ENCODE measurements at regions not wholly inside any gene's neighbourhood (a gene's known extent, or its start where the extent isn't known, plus 50 kb on each side); places are given as distances from the start of the nearest gene placed in this dataset.

DNA sequence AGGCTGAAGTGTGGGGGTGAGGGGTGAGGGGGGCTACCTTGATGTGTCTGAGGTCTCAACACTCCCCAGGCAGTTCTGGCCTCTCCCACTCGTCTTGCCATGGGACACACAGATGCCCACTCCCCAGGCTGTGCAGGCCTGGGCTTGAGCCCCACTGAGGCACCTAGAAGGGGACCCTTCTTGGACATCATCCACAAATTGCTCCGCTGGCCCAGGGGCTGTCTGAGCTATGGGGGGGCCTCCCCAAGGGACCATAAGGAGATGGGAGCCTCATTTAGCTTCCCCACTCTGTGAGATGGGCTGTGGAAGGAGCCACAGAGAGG, 155.5 kb upstream of the MLN start:
- no peaks in the 10 kb centered on the region for H3K4me1 Mint-ChIP-seq
- no peak overlapping the region for H3K27ac Mint-ChIP-seq
- no peak overlapping the region for H3K4me3 Mint-ChIP-seq
- H3K9me3 Mint-ChIP-seq: peaks cover under 1% of the 10 kb centered on the region
- no peak for DNase-seq (ENCODE audit: low spot score in 2 of 2, unreplicated experiment in 2 of 2)
- peaks cover 9% of the 10 kb centered on the region for H3K27me3 Mint-ChIP-seq (ENCODE audit: low read depth)
- H3K36me3 Mint-ChIP-seq: no peaks in the 10 kb centered on the region
- TF ChIP-seq CTCF (IDR thresholded peaks at IDR 0.05; ENCODE audit: unreplicated experiment): no peak

DNA sequence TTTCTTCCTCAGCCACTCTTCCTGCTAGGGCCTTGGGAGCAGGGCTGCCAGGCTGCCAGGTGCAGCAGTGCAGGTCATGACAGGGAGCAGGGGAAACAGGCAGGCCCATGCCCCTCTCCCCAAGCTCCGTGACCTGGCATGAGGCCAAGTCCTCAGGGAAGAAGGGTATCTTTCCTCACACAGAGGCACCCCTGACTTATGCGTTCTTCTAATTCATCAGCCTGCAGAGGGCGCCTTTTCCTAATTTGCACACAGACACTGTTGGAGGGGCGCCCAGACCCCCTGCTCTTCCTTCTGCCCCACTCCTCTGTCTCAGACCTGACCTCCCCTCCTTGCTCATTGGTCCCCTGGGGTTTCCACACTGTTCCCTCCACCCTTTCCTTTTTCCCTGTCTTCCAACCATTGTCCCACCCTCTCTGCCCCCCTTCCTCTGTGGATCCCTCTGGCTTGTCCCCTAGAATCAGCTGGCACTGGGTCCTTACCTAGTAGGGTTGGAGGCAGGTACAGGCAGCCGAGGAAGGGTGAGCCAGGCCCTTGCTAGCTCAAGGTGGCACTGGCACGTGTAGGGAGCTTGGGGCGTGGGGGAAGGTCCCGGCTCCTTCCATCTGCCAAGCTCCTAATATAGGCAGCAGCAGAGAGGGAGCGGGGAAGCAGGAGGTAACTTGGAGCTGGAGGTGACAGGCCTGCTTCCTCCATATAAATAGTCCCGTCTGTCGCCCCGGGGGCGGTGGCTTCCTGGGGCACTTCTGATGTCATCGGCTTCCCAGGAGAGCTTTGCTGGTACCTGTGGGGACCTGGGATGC, 154.9 kb upstream of the MLN start:
- Mint-ChIP-seq H3K4me1 (no peaks in the 10 kb centered on the region), H3K9me3 (no peaks in the 10 kb centered on the region), H3K4me3 (no peak overlapping the region), H3K36me3 (no peaks in the 10 kb centered on the region), H3K27me3 (ENCODE audit: low read depth) (peaks cover 10% of the 10 kb centered on the region), H3K27ac (no peak overlapping the region)
- TF ChIP-seq CTCF (IDR thresholded peaks at IDR 0.05; ENCODE audit: unreplicated experiment): no peak
- DNase-seq (ENCODE audit: low spot score in 2 of 2, unreplicated experiment in 2 of 2): no peak

- Mint-ChIP-seq H3K27me3 (ENCODE audit: low read depth) (peaks cover 16% of the 10 kb centered on the region), H3K4me3 (no peak overlapping the region), H3K9me3 (no peaks in the 10 kb centered on the region), H3K4me1 (no peaks in the 10 kb centered on the region), H3K27ac (no peak overlapping the region), H3K36me3 (no peaks in the 10 kb centered on the region)
- no peak for DNase-seq (ENCODE audit: low spot score in 2 of 2, unreplicated experiment in 2 of 2)
- TF ChIP-seq CTCF (IDR thresholded peaks at IDR 0.05; ENCODE audit: unreplicated experiment): no peak
Measured at GRCh38 chr6:33957892-33958525, 154.2 kb upstream of the MLN start.

DNA sequence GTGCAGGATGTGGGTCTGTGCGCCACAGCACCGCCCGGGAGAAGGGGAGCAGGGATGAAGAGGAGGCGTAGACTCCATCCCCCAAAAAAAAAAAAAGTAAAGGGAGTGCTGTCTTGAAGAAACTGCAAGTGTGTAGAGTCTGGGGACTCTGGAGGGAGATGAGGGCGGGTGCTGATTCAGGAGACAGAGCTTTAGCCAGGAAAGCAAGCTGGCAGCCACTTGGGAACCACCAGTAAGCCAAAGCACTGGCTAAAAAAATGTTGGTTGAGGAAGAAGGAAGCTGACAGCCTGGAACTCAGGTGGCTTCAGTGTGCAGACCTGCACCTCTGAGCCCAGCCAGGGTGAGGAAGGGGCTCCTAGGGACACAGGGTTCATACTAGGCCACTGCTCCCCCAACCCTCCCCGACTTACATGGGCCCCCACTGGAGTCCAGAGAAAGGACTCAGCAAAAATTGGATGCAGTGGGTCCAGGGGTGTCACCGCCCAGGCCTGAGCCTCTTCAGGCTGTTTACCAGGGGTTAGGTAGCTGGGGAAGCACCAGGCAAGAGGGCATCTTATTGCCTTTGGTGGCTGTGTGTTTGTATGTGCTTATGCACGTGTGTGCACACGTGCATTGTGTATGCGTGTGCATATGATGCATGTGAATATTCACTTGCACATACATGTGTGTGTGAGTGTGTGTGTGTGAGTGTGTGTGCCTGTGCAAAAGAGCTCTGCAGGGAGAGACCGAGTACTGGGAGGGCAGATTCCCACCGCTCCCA, 153.5 kb upstream of the MLN start:
- Mint-ChIP-seq H3K27me3 (ENCODE audit: low read depth) (peaks cover 20% of the 10 kb centered on the region), H3K36me3 (no peaks in the 10 kb centered on the region), H3K4me1 (no peaks in the 10 kb centered on the region), H3K27ac (no peak overlapping the region), H3K9me3 (no peaks in the 10 kb centered on the region), H3K4me3 (no peak overlapping the region)
- TF ChIP-seq CTCF (IDR thresholded peaks at IDR 0.05; ENCODE audit: unreplicated experiment): no peak
- no peak for DNase-seq (ENCODE audit: low spot score in 2 of 2, unreplicated experiment in 2 of 2)

GRCh38 chr6:33956206-33956605, 152.4 kb upstream of the MLN start:
- Mint-ChIP-seq H3K27me3 (ENCODE audit: low read depth) (peaks cover 25% of the 10 kb centered on the region), H3K4me3 (no peak overlapping the region), H3K9me3 (no peaks in the 10 kb centered on the region), H3K4me1 (no peaks in the 10 kb centered on the region), H3K27ac (no peak overlapping the region), H3K36me3 (no peaks in the 10 kb centered on the region)
- no peak for TF ChIP-seq CTCF (IDR thresholded peaks at IDR 0.05; ENCODE audit: unreplicated experiment)
- no peak for DNase-seq (ENCODE audit: low spot score in 2 of 2, unreplicated experiment in 2 of 2)
